M059J (cell line): ENCODE measurements at regions not wholly inside any gene's neighbourhood (a gene's known extent, or its start where the extent isn't known, plus 50 kb on each side); places are given as distances from the start of the nearest gene placed in this dataset.

Source experiments
- DNase-seq: peaks from one replicate; pipeline ENCODE4 v3.0.0-alpha.2; 2012; ENCODE audit warnings: low read depth

GRCh38 chr3:73707772-73708171 is 83.0 kb upstream of the PDZRN3 start:
- no peak for DNase-seq

- no peak for DNase-seq
These were observed 82.0 kb upstream of the PDZRN3 start for GRCh38 chr3:73706771-73707170.

GRCh38 chr3:73705792-73706191 is 81.1 kb upstream of the PDZRN3 start:
- no peak for DNase-seq

- DNase-seq: no peak
These were observed 74.6 kb upstream of the PDZRN3 start for GRCh38 chr3:73699327-73699726.

- DNase-seq: no peak
These were observed 72.3 kb upstream of the PDZRN3 start for GRCh38 chr3:73697020-73697419.

GRCh38 chr3:73695841-73696240 is 71.1 kb upstream of the PDZRN3 start:
- DNase-seq: no peak

GRCh38 chr3:73694983-73695757 is 70.4 kb upstream of the PDZRN3 start:
- DNase-seq: no peak

- no peak for DNase-seq
These were observed 62.6 kb upstream of the PDZRN3 start for GRCh38 chr3:73687106-73688004.

- no peak for DNase-seq
These were observed 60.3 kb upstream of the PDZRN3 start for GRCh38 chr3:73685061-73685460.

- DNase-seq: no peak
These were observed 59.0 kb upstream of the PDZRN3 start for GRCh38 chr3:73683706-73684105.

GRCh38 chr3:73681610-73682009 is 56.9 kb upstream of the PDZRN3 start:
- peak; percentile 32 for DNase-seq

GRCh38 chr3:73681198-73681597 is 56.5 kb upstream of the PDZRN3 start:
- no peak for DNase-seq

GRCh38 chr3:73680391-73681095 is 55.8 kb upstream of the PDZRN3 start:
- DNase-seq: no peak

- no peak for DNase-seq
These were observed 52.7 kb upstream of the PDZRN3 start for GRCh38 chr3:73677336-73678024.
